HG02870 (cell line): ENCODE measurements at regions not wholly inside any gene's neighbourhood (a gene's known extent, or its start where the extent isn't known, plus 50 kb on each side); places are given as distances from the start of the nearest gene placed in this dataset.
"Not testable (repeated sequence)": the region's sequence is repeated elsewhere in the genome, so short reads cannot be mapped to it uniquely, and the experiment has no call there.

Source experiments
- ATAC-seq: cut with Tn5 transposase; IDR thresholded peaks from one replicate; pipeline ENCODE4 v1.9.1; 2021; ENCODE audit warnings: mild to moderate bottlenecking, moderate library complexity; ENCODE audit not compliant: unreplicated experiment

- ATAC-seq = no peak
These were observed 603.1 kb downstream of the MCTP2 start for GRCh38 chr15:94834494-94834893.

DNA sequence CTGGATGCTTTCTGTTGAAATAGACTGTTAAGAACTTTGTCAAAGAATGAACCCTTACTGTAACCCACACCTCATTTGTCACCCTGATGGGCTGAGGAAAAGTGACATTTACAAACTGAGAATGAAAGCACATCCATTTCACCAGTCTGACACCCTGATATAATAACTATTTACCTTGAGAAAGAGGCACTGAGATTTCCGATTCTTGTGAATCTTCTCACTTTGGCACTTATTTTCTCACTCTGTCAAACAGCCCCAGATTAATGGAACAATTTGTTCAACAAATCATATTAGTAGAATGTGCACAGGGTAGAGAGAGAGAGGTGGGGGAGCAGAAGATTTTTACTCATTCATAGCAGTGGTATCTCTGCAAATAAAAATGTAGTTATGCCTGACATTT, 606.9 kb downstream of the MCTP2 start:
- ATAC-seq = no peak

DNA sequence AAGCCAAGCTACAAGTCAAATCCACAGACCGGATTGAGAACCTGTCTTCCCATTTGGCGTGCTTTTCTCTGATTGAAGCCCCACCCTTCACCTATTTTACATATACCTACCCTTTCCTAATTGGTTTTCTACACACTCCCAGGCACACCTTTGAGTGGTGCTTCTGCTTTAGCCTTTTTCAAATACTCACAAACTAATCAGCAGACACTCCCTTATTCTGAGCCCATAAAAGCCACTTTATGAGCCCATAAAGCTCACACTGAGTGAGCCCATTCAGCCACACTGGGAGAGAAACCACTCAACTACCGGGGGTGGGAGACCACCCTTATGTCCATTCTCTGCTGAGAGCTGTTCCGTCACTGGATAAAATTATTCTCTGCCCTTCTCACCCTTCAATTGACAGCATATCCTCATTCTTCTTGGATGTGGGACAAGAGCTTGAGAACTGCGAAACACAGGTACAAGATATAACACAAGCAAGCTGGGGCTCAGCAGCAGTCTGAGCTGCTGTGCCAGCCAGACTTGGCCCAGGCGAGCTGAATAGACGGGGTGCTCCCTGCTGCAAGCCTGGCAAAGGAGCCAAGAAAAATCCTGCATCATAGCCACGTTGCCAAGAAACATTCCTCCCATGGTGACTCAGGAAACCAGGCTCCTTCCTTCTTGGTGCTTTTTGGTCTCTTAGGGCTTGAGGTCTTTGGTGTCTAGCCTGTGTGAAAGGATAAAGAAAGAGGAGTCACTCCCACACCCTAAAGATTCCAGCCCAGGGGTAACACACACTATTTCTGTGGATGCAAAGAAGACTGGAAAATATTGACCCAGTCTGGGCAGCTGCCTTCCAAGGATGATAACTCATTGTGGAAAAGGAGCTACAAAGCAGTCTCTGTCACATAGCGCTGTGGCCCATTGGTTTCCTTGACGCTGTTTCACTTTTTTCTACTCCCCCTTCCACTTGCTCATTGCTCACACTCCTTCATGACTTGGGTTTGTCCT, 609.7 kb downstream of the MCTP2 start:
- ATAC-seq = no peak

DNA sequence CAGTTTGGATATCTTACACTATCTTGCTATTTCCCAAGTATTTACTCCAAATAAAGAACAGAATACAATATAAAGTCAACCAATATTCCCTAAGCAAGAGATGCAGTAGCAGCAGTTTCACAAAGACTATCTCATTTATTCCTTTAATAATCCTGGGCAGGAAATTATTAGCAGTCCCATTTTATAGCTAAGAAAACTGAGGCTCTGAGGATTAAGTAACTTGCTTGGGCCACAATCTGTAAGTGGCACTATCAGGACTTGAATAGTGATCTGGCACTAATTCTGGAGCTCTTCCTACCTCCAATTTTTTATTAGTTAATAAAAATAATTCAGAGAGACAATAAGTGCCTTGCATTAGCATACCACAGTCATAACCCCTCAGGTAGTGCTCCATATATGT, 611.7 kb downstream of the MCTP2 start:
- ATAC-seq = no peak

- ATAC-seq = no peak
These were observed 612.8 kb downstream of the MCTP2 start for GRCh38 chr15:94844198-94844537.

DNA sequence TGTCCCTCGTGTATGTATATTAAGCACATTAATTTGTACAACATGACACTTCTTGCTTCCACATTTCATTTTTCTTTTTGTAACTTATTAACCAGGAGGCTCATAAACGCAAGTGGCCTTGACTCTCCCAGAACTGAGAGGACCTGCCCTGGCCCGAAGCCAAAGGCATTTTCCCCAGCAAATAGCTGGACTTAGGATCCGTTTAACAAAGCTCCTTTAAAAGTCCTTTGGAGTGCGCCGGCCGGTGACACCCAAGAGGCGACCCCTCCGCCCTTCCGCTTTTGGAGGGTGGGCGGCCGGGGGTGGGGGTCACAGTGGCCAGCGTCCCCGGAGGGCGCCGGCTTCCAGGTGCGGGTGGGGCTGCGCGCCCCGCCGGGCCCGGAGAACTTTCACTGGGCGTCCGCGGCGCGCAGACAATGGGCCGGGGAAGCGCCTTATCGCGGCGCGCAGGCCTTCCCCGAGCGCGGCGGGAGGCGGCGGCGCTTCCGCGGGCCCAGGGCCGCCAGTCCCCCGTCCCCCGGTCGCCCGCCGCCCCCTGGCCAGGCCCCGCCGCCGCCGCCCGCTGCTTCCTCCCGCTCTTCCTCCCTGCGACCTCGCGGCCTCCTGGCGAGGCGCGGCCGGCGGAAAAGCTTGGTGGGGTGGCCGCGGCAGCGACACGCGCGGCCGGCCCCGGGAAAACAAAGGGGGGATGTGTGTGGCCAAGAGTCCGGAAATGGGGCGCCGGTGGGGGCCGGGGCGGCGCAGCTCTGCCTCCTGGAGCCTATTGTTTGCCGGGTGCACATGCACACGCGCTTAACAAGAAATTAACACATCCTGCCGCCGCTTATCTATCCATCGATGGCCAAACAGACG, 613.4 kb downstream of the MCTP2 start:
- no peak for ATAC-seq

DNA sequence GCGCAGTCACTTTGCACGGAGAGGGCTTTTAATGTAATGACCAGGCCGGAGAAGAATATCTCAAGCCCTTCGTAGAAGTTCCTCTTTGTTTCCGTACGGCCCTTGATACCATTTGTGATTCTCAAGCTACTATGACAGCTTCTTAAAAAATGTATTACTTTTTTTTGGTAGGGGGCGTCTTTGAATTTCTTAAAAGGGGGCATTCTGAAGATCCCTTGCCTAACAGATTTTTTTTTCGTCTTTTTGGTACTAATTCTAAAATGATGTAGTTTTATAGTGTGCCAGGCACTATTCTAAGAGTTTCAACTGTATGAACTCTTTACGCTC, 614.0 kb downstream of the MCTP2 start:
- ATAC-seq = no peak

DNA sequence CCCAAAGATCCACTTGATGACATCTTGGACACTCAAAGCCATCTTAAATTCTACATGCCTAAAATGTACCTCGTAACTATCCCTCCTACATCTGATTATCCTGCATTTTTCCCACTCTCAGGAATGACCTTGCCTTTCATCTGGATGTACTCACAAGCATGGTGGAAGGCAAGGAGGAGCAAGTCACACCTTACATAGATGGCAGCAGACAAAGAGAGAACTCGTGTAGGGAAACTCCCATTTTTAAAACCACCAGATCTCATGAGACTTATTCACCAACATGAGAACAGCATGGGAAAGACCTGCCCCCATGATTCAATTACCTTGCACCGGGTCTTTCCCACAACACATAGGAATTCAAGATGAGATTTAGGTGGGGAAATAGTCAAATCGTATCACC, 616.0 kb downstream of the MCTP2 start:
- ATAC-seq = no peak

DNA sequence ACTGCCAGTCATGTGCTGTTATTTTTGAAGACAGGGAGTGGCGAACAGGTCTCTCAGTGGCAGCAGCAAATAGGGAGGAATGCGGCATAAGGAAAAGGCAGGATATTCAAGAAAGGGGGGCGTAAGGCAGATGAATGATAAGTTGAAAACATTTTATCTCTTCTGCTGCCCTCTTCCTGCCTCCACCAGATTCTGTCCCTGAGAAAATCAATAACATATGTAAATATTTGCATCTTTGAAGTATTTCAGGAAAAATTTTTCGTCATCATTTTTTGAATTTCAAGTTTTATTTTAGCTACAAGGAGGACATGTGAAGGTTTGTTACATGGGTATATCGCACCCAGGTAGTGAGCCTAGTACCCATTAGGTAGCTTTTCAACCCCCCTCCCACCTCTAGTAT, 616.7 kb downstream of the MCTP2 start:
- no peak for ATAC-seq

GRCh38 chr15:94855018-94855408, 623.7 kb downstream of the MCTP2 start:
- no peak for ATAC-seq

- ATAC-seq = no peak
These were observed 624.3 kb downstream of the MCTP2 start for GRCh38 chr15:94855409-94856266.

- ATAC-seq = no peak
These were observed 625.0 kb downstream of the MCTP2 start for GRCh38 chr15:94856267-94856854.

- no peak for ATAC-seq
These were observed 626.1 kb downstream of the MCTP2 start for GRCh38 chr15:94857466-94857865.

- no peak for ATAC-seq
These were observed 626.6 kb downstream of the MCTP2 start for GRCh38 chr15:94858011-94858410.

DNA sequence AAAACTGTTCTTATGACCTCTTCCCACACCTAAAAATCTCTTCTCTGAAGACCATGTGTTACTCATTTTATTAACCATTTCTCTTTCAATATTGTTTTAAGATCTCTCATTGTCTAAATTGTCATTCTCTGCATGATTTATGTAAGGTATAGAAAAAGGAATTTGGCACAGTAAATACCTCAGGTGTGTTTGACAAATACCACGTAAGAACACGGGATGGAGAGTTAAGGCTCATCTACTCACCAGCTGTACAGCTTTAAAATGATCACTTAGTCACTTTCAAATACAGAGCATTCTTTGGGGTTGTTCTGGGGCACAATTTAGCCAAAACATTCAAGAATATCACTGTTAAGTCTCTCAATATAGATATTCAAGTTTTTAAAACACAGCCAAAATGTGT, 627.1 kb downstream of the MCTP2 start:
- no peak for ATAC-seq

DNA sequence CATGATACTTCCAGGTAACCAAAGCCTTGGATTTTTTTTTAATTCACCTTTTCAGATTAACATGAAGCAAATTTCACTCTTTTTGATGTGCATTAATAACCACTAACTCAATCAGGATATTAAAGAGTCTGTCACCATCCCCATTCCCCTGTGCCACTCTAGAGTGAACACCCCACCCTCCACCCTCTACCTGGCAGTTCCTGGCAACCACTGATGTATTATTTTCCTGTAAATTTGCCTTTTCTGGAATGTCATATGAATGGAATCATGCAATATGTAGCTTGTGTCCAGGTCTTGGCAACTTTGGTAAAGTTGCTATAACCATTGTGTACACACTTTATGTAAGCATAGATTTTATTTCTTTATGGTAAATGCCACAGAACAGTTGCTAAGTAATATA, 627.6 kb downstream of the MCTP2 start:
- no peak for ATAC-seq

GRCh38 chr15:94864600-94864999, 633.2 kb downstream of the MCTP2 start:
- no peak for ATAC-seq

GRCh38 chr15:94868265-94868664, 636.9 kb downstream of the MCTP2 start:
- ATAC-seq = not testable (repeated sequence)

- no peak for ATAC-seq
These were observed 644.2 kb downstream of the MCTP2 start for GRCh38 chr15:94875550-94875949.

DNA sequence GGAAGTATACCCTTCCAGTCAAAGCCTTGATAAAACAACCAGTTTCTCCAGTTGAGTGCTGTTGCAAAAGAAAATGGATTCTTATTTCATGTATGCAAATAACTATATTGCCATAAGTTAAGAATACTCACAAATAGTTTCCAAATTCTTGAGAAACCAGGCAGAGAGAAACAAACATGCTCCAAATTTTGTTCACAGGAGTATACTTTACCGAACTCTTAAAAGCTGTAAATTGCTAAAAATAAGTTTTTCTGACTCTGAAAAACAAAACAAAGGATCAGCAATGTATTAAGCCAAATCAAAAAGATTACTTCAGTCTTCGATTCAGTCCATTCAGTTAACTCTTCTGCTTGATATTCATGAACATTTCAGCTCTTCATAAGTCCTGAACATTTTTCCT, 646.5 kb downstream of the MCTP2 start:
- no peak for ATAC-seq
